K562 (cell line): ENCODE measurements at regions not wholly inside any gene's neighbourhood (a gene's known extent, or its start where the extent isn't known, plus 50 kb on each side); places are given as distances from the start of the nearest gene placed in this dataset.

Experiments used
- EHMT2 ChIP-seq: fragments of 450-650 bp; IDR thresholded peaks from 2 replicates; pipeline ENCODE4 v1.6.1; 2018; ENCODE audit warnings: antibody characterized with exemption
- GTF3C2 ChIP-seq: IDR thresholded peaks from 3 replicates; pipeline ENCODE4 v1.6.1; 2011; ENCODE audit warnings: borderline replicate concordance, mild to moderate bottlenecking, moderate library complexity; ENCODE audit not compliant: insufficient read length; ENCODE audit errors: extremely low read depth
- ID3 ChIP-seq, 2 experiments: fragments of 250-450 bp in 1 of 2; fragments of 450-650 bp in 1 of 2; sonication (Bioruptor Pico) in 1 of 2; IDR thresholded peaks; 2 replicates each; pipeline versions ENCODE4 v1.6.1 to v1.8.0; 2016 to 2021; ENCODE audit warnings: mild to moderate bottlenecking in 2 of 2, moderate library complexity in 2 of 2, missing compliant biosample characterization in 1 of 2, missing genetic modification characterization in 1 of 2
- PBX2 ChIP-seq, 2 experiments: IDR thresholded peaks in 1 of 2; conservative IDR thresholded peaks in 1 of 2; 2 replicates each; pipeline ENCODE4 v1.6.1; 2016; ENCODE audit warnings: low read depth in 2 of 2, mild to moderate bottlenecking in 1 of 2, missing compliant biosample characterization in 1 of 2, missing genetic modification characterization in 1 of 2, moderate library complexity in 1 of 2

- TF ChIP-seq EHMT2 = no peak
- no peak for TF ChIP-seq ID3 (CRISPR knock-in tag; IDR thresholded peaks at IDR 0.05)
- no peak for TF ChIP-seq ID3 (tag; IDR thresholded peaks at IDR 0.05)
- no peak for TF ChIP-seq PBX2 (CRISPR knock-in tag; IDR thresholded peaks at IDR 0.05; ENCODE audit: low read depth)
- TF ChIP-seq PBX2 (tag; conservative IDR thresholded peaks at IDR 0.05; ENCODE audit: low read depth) = no peak
- no peak for TF ChIP-seq GTF3C2
Measured at GRCh38 chr17:72011561-72011960, 109.3 kb upstream of the SOX9 start (continued).
